H1 (cell line): ENCODE measurements at regions not wholly inside any gene's neighbourhood (a gene's known extent, or its start where the extent isn't known, plus 50 kb on each side); places are given as distances from the start of the nearest gene placed in this dataset.

Source experiments
- CTCF ChIA-PET: fragments of 300-600 bp; sonication (Branson Sonifier 250); formaldehyde crosslinking; loops from one replicate; lab custom pipeline; 2021; ENCODE audit not compliant: partially characterized antibody; lab: Charles Lee
- POLR2A ChIA-PET: fragments of 300-600 bp; sonication (Branson Sonifier 250); formaldehyde crosslinking; loops from one replicate; lab custom pipeline; 2021; ENCODE audit warnings: inconsistent platforms; ENCODE audit not compliant: partially characterized antibody; lab: Charles Lee
- DNase-seq, 2 experiments: peaks; one replicate each; pipeline versions ENCODE4 v3.0.0 to v3.0.0-alpha.2; 2010 to 2022; ENCODE audit warnings: low spot score in 2 of 2, low read depth in 1 of 2, mixed read lengths in 1 of 2
- FAIRE-seq: peaks from 2 replicates; lab custom pipeline; 2011; peaks lifted over from hg19 to GRCh38; lab: Jason Lieb, UNC
- H2AFZ ChIP-seq: 2 replicates; pipeline ENCODE4 v1.8.1; 2012; ENCODE audit warnings: low read length, inconsistent platforms
- H2AK5ac ChIP-seq: 2 replicates; pipeline ENCODE4 v1.6.1; 2013; ENCODE audit warnings: low read depth, low read length
- H2BK120ac ChIP-seq: replicated peaks from 2 replicates; pipeline ENCODE3; 2013; ENCODE audit warnings: low read depth, low read length, inconsistent platforms
- H2BK12ac ChIP-seq: 2 replicates; pipeline ENCODE4 v1.6.1; 2013; ENCODE audit warnings: low read depth, low read length
- H2BK15ac ChIP-seq: 2 replicates; pipeline ENCODE4 v1.6.1; 2013; ENCODE audit warnings: low read length
- H2BK20ac ChIP-seq: 2 replicates; pipeline ENCODE4 v1.6.1; 2013; ENCODE audit warnings: low read length
- H2BK5ac ChIP-seq: 2 replicates; pipeline ENCODE4 v1.6.1; 2013; ENCODE audit warnings: low read depth, low read length
- H3K14ac ChIP-seq: 2 replicates; pipeline ENCODE4 v1.6.1; 2013; ENCODE audit warnings: inconsistent platforms; ENCODE audit not compliant: insufficient read length
- H3K18ac ChIP-seq: 2 replicates; pipeline ENCODE4 v1.6.1; 2013; ENCODE audit warnings: low read length; ENCODE audit errors: extremely low read depth
- H3K23ac ChIP-seq: 2 replicates; pipeline ENCODE4 v1.6.1; 2013; ENCODE audit warnings: inconsistent platforms; ENCODE audit not compliant: insufficient read length
- H3K23me2 ChIP-seq: 2 replicates; pipeline ENCODE4 v1.6.1; 2013; ENCODE audit warnings: low read depth, low read length
- H3K27ac ChIP-seq: 2 replicates; pipeline ENCODE4 v1.6.1; 2011; ENCODE audit warnings: low read depth, low read length, inconsistent platforms
- H3K27me3 ChIP-seq, 4 experiments: replicated peaks in 1 of 4; 1 replicate in 1 of 4; 2 replicates in 3 of 4; pipeline versions ENCODE4 v1.6.1 to v1.8.1; 2011 to 2013; ENCODE audit warnings: low read length in 3 of 4, mild to moderate bottlenecking in 3 of 4, inconsistent platforms in 2 of 4, mixed read lengths in 2 of 4, moderate library complexity in 1 of 4; ENCODE audit not compliant: control insufficient read depth in 3 of 4, insufficient read depth in 3 of 4; ENCODE audit errors: extremely low read depth in 1 of 4
- H3K36me3 ChIP-seq, 4 experiments: 2 replicates each; pipeline versions ENCODE4 v1.6.1 to v1.8.1; 2011 to 2013; ENCODE audit warnings: mild to moderate bottlenecking in 4 of 4, low read length in 3 of 4, moderate library complexity in 2 of 4, control low read depth in 1 of 4, inconsistent platforms in 1 of 4; ENCODE audit not compliant: insufficient read depth in 4 of 4, control insufficient read depth in 2 of 4
- H3K4ac ChIP-seq: replicated peaks from 2 replicates; pipeline ENCODE3; 2013; ENCODE audit warnings: low read length, low read depth, mixed read lengths, inconsistent platforms; ENCODE audit not compliant: insufficient read length
- H3K4me1 ChIP-seq, 4 experiments: replicated peaks in 1 of 4; 1 replicate in 1 of 4; 2 replicates in 3 of 4; pipeline versions ENCODE4 v1.6.1 to v1.8.1; 2011 to 2013; ENCODE audit warnings: low read length in 3 of 4, inconsistent platforms in 2 of 4, mixed read lengths in 1 of 4; ENCODE audit not compliant: insufficient read depth in 4 of 4, control insufficient read depth in 3 of 4
- H3K4me2 ChIP-seq, 2 experiments: 2 replicates each; pipeline versions ENCODE4 v1.6.1 to v1.8.1; 2011 to 2013; ENCODE audit warnings: low read depth in 2 of 2, low read length in 2 of 2, control low read depth in 1 of 2, inconsistent platforms in 1 of 2, mild to moderate bottlenecking in 1 of 2; ENCODE audit not compliant: insufficient read depth in 1 of 2
- H3K4me3 ChIP-seq, 4 experiments: fragments of 200-600, 300-600 bp in 1 of 4; sonication (generic), shearing (Covaris generic), sonication (Bioruptor Twin) in 1 of 4; 2 replicates each; pipeline versions ENCODE4 v1.5.1 to v1.8.1; 2011 to 2016; ENCODE audit warnings: low read length in 4 of 4, low read depth in 3 of 4, control low read depth in 2 of 4, inconsistent platforms in 2 of 4, mild to moderate bottlenecking in 2 of 4, mixed read lengths in 1 of 4, moderate library complexity in 1 of 4; ENCODE audit not compliant: insufficient read depth in 2 of 4; ENCODE audit errors: extremely low read depth in 1 of 4
- H3K56ac ChIP-seq: replicated peaks from 2 replicates; pipeline ENCODE3; 2013; ENCODE audit warnings: low read depth, mild to moderate bottlenecking, mixed read lengths, low read length, inconsistent platforms; ENCODE audit not compliant: insufficient read length
- H3K79me1 ChIP-seq: 2 replicates; pipeline ENCODE4 v1.6.1; 2013; ENCODE audit warnings: low read depth, low read length, control low read depth
- H3K79me2 ChIP-seq, 2 experiments: 2 replicates each; pipeline versions ENCODE4 v1.6.1 to v1.8.1; 2012 to 2013; ENCODE audit warnings: low read length in 2 of 2, mild to moderate bottlenecking in 2 of 2, inconsistent platforms in 1 of 2; ENCODE audit not compliant: insufficient read depth in 2 of 2, control insufficient read depth in 1 of 2
- H3K9ac ChIP-seq, 4 experiments: replicated peaks in 1 of 4; 1 replicate in 1 of 4; 2 replicates in 3 of 4; pipeline versions ENCODE4 v1.6.1 to v1.8.1; 2011 to 2013; ENCODE audit warnings: low read depth in 3 of 4, low read length in 3 of 4, control low read depth in 2 of 4, mild to moderate bottlenecking in 2 of 4, moderate library complexity in 2 of 4, inconsistent platforms in 1 of 4; ENCODE audit errors: extremely low read depth in 1 of 4
- H3K9me3 ChIP-seq, 2 experiments: 2 replicates each; pipeline versions ENCODE4 v1.6.1 to v1.8.1; 2012 to 2013; ENCODE audit warnings: mild to moderate bottlenecking in 2 of 2, moderate library complexity in 2 of 2, control low read depth in 1 of 2, inconsistent platforms in 1 of 2, low read depth in 1 of 2, low read length in 1 of 2, mixed read lengths in 1 of 2; ENCODE audit not compliant: insufficient read depth in 2 of 2
- H4K20me1 ChIP-seq, 2 experiments: replicated peaks in 1 of 2; 2 replicates each; pipeline versions ENCODE3 to v1.8.1; 2011 to 2013; ENCODE audit warnings: inconsistent platforms in 2 of 2, low read length in 2 of 2, mild to moderate bottlenecking in 1 of 2; ENCODE audit not compliant: insufficient read depth in 2 of 2, control insufficient read depth in 1 of 2
- H4K5ac ChIP-seq: 2 replicates; pipeline ENCODE4 v1.6.1; 2013; ENCODE audit warnings: low read length, low read depth, mixed read lengths, inconsistent platforms; ENCODE audit not compliant: insufficient read length
- H4K8ac ChIP-seq: 2 replicates; pipeline ENCODE4 v1.8.0; 2013; ENCODE audit warnings: mild to moderate bottlenecking, moderate library complexity, low read length, inconsistent platforms; ENCODE audit not compliant: insufficient read depth; ENCODE audit errors: extremely low read depth
- H4K91ac ChIP-seq: replicated peaks from 2 replicates; pipeline ENCODE3; 2013; ENCODE audit warnings: low read length, mixed read lengths, inconsistent platforms; ENCODE audit not compliant: insufficient read length
- ASH2L ChIP-seq: fragments of 200-600, 300-600 bp; sonication (generic); IDR thresholded peaks from one replicate; pipeline ENCODE4 v1.7.1; 2017; ENCODE audit warnings: low read length
- CHD2 ChIP-seq: IDR thresholded peaks from 2 replicates; pipeline ENCODE4 v1.6.1; 2012; ENCODE audit warnings: low read length, improper control_type of control experiment
- CTBP2 ChIP-seq: IDR thresholded peaks from 2 replicates; pipeline ENCODE4 v1.7.0; 2011; ENCODE audit warnings: borderline replicate concordance, mild to moderate bottlenecking, moderate library complexity, mixed read lengths, low read length; ENCODE audit not compliant: insufficient read depth, insufficient read length
- FOSL1 ChIP-seq: IDR thresholded peaks from 2 replicates; pipeline ENCODE4 v1.6.1; 2011; ENCODE audit warnings: mild to moderate bottlenecking, low read depth, low read length, moderate library complexity; ENCODE audit not compliant: insufficient read depth
- HDAC2 ChIP-seq, 2 experiments: fragments of 300-600 bp in 1 of 2; sonication (generic) in 1 of 2; IDR thresholded peaks; 2 replicates each; pipeline ENCODE4 v1.6.1; 2011 to 2012; ENCODE audit warnings: low read depth in 2 of 2, low read length in 2 of 2, mild to moderate bottlenecking in 2 of 2, moderate library complexity in 2 of 2, borderline replicate concordance in 1 of 2, inconsistent platforms in 1 of 2
- HDAC6 ChIP-seq: IDR thresholded peaks from one replicate; pipeline ENCODE4 v1.7.1; 2012; ENCODE audit warnings: low read depth, mild to moderate bottlenecking, inconsistent platforms, low read length, moderate library complexity
- KDM1A ChIP-seq: fragments of 200-600, 300-600 bp; sonication (generic); IDR thresholded peaks from 2 replicates; pipeline ENCODE4 v1.7.1; 2016; ENCODE audit warnings: mild to moderate bottlenecking, low read length, borderline replicate concordance
- WGBS, 2 experiments: shearing (Covaris generic) in 1 of 2; methylation state at CpG; one replicate each; pipeline versions ENCODE4 v1.1.6 to v1.1.7; 2013 to 2015; ENCODE audit warnings: low lambda C conversion rate in 2 of 2, mixed read lengths in 2 of 2, inconsistent platforms in 1 of 2, low coverage in 1 of 2, missing lambda C conversion rate in 1 of 2; ENCODE audit not compliant: insufficient replicate concordance in 2 of 2, insufficient coverage in 1 of 2, insufficient read length in 1 of 2; ENCODE audit errors: extremely low coverage in 1 of 2, missing lambda C conversion rate in 1 of 2; 5-methylcytosine and 5-hydroxymethylcytosine counted together
- TF ChIP-seq, protein P1 (sequence below): IDR thresholded peaks from 2 replicates; pipeline ENCODE4 v1.6.1; 2011; ENCODE audit warnings: low read length, improper control_type of control experiment
- TF ChIP-seq, protein P2 (sequence below), 3 experiments: IDR thresholded peaks; 1 replicate in 2 of 3; 2 replicates in 1 of 3; pipeline versions ENCODE4 v1.5.1 to v1.6.1; 2011; ENCODE audit warnings: low read length in 3 of 3, mild to moderate bottlenecking in 3 of 3, inconsistent platforms in 2 of 3, low read depth in 1 of 3, moderate library complexity in 1 of 3; ENCODE audit not compliant: insufficient read depth in 1 of 3; ENCODE audit errors: control extremely low read depth in 1 of 3

DNA sequence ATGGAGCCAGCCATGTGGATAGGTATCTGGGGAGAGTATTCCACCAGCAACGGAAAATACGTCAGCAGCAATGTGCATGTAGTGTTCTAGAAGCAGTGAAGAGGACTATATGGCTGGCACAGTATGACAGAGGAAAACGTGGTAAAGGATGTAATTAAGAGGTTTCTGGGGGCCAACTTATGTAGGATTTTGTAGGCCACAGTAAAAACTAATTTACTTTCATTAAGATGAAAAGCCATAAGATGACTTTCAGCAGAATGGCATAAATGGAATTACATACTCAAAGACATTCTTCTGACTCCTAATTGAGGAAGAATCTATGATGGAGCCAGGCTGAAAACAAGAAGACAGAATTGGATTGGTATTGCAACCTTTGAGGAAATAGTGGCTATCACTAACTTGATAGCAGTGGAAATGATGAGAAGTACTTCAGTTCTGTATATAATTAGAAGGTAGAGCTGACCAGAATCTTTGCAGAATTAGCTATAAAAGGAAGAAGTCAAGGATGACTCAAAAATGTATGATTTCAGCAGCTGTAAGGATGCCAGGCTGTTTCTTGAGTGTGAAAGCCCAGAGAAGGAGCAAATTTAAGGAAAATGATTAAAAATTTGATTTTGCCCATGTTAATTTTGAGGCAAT, 156.7 kb downstream of the MBL2 start:
- FAIRE-seq (no peak), DNase-seq (no peak)
- no peak overlapping the region for H3K27ac ChIP-seq
- H3K36me3 ChIP-seq: no peaks in the 10 kb centered on the region
- WGBS, 2 experiments: 76% methylated on average over 3 of the region's 3 CpGs; no CpG with 5 or more reads in 1 of the 2 experiments
- no peak overlapping the region for H3K56ac ChIP-seq
- H3K9me3 ChIP-seq: no peaks in the 10 kb centered on the region
- H2BK12ac ChIP-seq: no peak overlapping the region
- no peak overlapping the region for H3K4me2 ChIP-seq
- POLR2A ChIA-PET: no interaction called here
- H2BK120ac ChIP-seq: no peak overlapping the region
- H4K91ac ChIP-seq: no peak overlapping the region
- no peaks in the 10 kb centered on the region for H4K20me1 ChIP-seq
- H3K27me3 ChIP-seq: no peaks in the 10 kb centered on the region
- no peak overlapping the region for H4K5ac ChIP-seq
- no peaks in the 10 kb centered on the region for H3K4me1 ChIP-seq
- H3K9ac ChIP-seq: no peak overlapping the region
- no peak overlapping the region for H2BK20ac ChIP-seq
- no peak overlapping the region for H3K23ac ChIP-seq
- no peak overlapping the region for H3K18ac ChIP-seq
- H3K23me2 ChIP-seq: no peaks in the 10 kb centered on the region
- no peak overlapping the region for H3K14ac ChIP-seq
- H3K79me1 ChIP-seq: no peaks in the 10 kb centered on the region
- H3K79me2 ChIP-seq: no peaks in the 10 kb centered on the region
- no peak overlapping the region for H4K8ac ChIP-seq
- no peak overlapping the region for H3K4me3 ChIP-seq
- no peak overlapping the region for H3K4ac ChIP-seq
- peak overlapping the region; percentile 32; the same call in 1 of the 2 replicates for H2AFZ ChIP-seq
- no peak overlapping the region for H2BK15ac ChIP-seq
- no peak overlapping the region for H2BK5ac ChIP-seq
- CTCF ChIA-PET: interaction anchor here (1.2 kb wide), 1 partner anchor 28 kb away, joined by 3 read pairs; no protein-coding TSS in a partner anchor
- no peak overlapping the region for H2AK5ac ChIP-seq
- no peak for TF ChIP-seq CHD2
- TF ChIP-seq HDAC2 (IDR thresholded peaks at IDR 0.05; ENCODE audit: borderline replicate concordance in 1 of 2, low read depth in 2 of 2, low read length in 2 of 2): no peak
- no peak for TF ChIP-seq CTBP2
- TF ChIP-seq ASH2L: no peak
- no peak for TF ChIP-seq KDM1A
- TF ChIP-seq, protein P1, sequence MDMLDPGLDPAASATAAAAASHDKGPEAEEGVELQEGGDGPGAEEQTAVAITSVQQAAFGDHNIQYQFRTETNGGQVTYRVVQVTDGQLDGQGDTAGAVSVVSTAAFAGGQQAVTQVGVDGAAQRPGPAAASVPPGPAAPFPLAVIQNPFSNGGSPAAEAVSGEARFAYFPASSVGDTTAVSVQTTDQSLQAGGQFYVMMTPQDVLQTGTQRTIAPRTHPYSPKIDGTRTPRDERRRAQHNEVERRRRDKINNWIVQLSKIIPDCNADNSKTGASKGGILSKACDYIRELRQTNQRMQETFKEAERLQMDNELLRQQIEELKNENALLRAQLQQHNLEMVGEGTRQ: no peak
- TF ChIP-seq, protein P2, sequence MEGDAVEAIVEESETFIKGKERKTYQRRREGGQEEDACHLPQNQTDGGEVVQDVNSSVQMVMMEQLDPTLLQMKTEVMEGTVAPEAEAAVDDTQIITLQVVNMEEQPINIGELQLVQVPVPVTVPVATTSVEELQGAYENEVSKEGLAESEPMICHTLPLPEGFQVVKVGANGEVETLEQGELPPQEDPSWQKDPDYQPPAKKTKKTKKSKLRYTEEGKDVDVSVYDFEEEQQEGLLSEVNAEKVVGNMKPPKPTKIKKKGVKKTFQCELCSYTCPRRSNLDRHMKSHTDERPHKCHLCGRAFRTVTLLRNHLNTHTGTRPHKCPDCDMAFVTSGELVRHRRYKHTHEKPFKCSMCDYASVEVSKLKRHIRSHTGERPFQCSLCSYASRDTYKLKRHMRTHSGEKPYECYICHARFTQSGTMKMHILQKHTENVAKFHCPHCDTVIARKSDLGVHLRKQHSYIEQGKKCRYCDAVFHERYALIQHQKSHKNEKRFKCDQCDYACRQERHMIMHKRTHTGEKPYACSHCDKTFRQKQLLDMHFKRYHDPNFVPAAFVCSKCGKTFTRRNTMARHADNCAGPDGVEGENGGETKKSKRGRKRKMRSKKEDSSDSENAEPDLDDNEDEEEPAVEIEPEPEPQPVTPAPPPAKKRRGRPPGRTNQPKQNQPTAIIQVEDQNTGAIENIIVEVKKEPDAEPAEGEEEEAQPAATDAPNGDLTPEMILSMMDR (IDR thresholded peaks at IDR 0.05; ENCODE audit: control extremely low read depth in 1 of 3, insufficient read depth in 1 of 3, low read depth in 1 of 3, low read length in 3 of 3): no peak
- TF ChIP-seq FOSL1: no peak
- no peak for TF ChIP-seq HDAC6
